ENCODE measurements at regions not wholly inside any gene's neighbourhood (a gene's known extent, or its start where the extent isn't known, plus 50 kb on each side); places are given as distances from the start of the nearest gene placed in this dataset.
"Not testable (repeated sequence)": the region's sequence is repeated elsewhere in the genome, so short reads cannot be mapped to it uniquely, and the experiment has no call there.

- CTCF ChIA-PET, result no interaction called here
- peaks cover 6% of the 10 kb centered on the region for H3K4me1 ChIP-seq (ENCODE audit: insufficient read depth, low read length)
- POLR2A ChIA-PET, result no interaction called here
- no peaks in the 10 kb centered on the region for H3K36me3 ChIP-seq (ENCODE audit: insufficient read depth, low read length)
- intact Hi-C loops (cut with DNase I, micrococcal nuclease), result no loop called here
- H3K9me3 Mint-ChIP-seq, result no peaks in the 10 kb centered on the region
- no peaks in the 10 kb centered on the region for H3K27me3 Mint-ChIP-seq
- H3K27me3 ChIP-seq (ENCODE audit: control insufficient read depth in 1 of 2, insufficient read depth in 2 of 2, low read length in 2 of 2), result peaks cover 0 to 2% of the 10 kb centered on the region in 2 experiments
- H3K27ac ChIP-seq (ENCODE audit: low read depth in 1 of 2, low read length in 2 of 2), result no peak overlapping the region
- H3K9me3 ChIP-seq (ENCODE audit: control insufficient read depth in 1 of 2, insufficient read depth in 1 of 2, low read length in 2 of 2), result no peaks in the 10 kb centered on the region
- H3K4me1 Mint-ChIP-seq (ENCODE audit: low read depth), result peaks cover 54% of the 10 kb centered on the region
- H3K36me3 Mint-ChIP-seq (ENCODE audit: low read depth), result no peaks in the 10 kb centered on the region
- no peak overlapping the region for H3K27ac Mint-ChIP-seq
- no peak for TF ChIP-seq CTCF (IDR thresholded peaks at IDR 0.05)
- no peak overlapping the region for H3K4me3 ChIP-seq (ENCODE audit: low read length)
- ATAC-seq (ENCODE audit: poor library complexity) (no peak), DNase-seq (no peak)
- no peak overlapping the region for H3K4me3 Mint-ChIP-seq
These were observed 55.3 kb upstream of the SRRM3 start for GRCh38 chr7:76146374-76146773.

- CTCF ChIA-PET; H3K27me3 ChIP-seq (ENCODE audit: control insufficient read depth in 1 of 2, insufficient read depth in 2 of 2, low read length in 2 of 2); intact Hi-C loops (cut with DNase I, micrococcal nuclease); H3K9me3 Mint-ChIP-seq; H3K27ac ChIP-seq (ENCODE audit: low read depth in 1 of 2, low read length in 2 of 2); H3K36me3 Mint-ChIP-seq (ENCODE audit: low read depth); H3K4me3 Mint-ChIP-seq; H3K9me3 ChIP-seq (ENCODE audit: control insufficient read depth in 1 of 2, insufficient read depth in 1 of 2, low read length in 2 of 2); H3K27ac Mint-ChIP-seq; DNase-seq; ATAC-seq (ENCODE audit: poor library complexity); H3K36me3 ChIP-seq (ENCODE audit: insufficient read depth, low read length); H3K27me3 Mint-ChIP-seq; H3K4me3 ChIP-seq (ENCODE audit: low read length): not testable (repeated sequence)
- peaks cover 12% of the 10 kb centered on the region for H3K4me1 ChIP-seq (ENCODE audit: insufficient read depth, low read length)
- POLR2A ChIA-PET, result interaction anchor here (1.2 kb wide), 1 partner anchor 16 kb away, joined by 3 read pairs; no protein-coding TSS in a partner anchor
- H3K4me1 Mint-ChIP-seq (ENCODE audit: low read depth), result peaks cover 56% of the 10 kb centered on the region
These were observed 52.7 kb upstream of the SRRM3 start for GRCh38 chr7:76148947-76149346.

GRCh38 chr7:76149847-76150691, 51.6 kb upstream of the SRRM3 start:
- peaks cover 12% of the 10 kb centered on the region for H3K4me1 ChIP-seq (ENCODE audit: insufficient read depth, low read length)
- Mint-ChIP-seq H3K4me1 (ENCODE audit: low read depth) (peaks cover 53% of the 10 kb centered on the region), H3K27me3 (no peaks in the 10 kb centered on the region), H3K36me3 (ENCODE audit: low read depth) (no peaks in the 10 kb centered on the region), H3K9me3 (no peaks in the 10 kb centered on the region), H3K4me3 (no peak overlapping the region), H3K27ac (no peak overlapping the region)
- CTCF ChIA-PET, result no interaction called here
- POLR2A ChIA-PET, result interaction anchor here (1.2 kb wide), 1 partner anchor 17 kb away, joined by 3 read pairs; no protein-coding TSS in a partner anchor
- no peak for TF ChIP-seq CTCF (IDR thresholded peaks at IDR 0.05)
- intact Hi-C loops (cut with DNase I, micrococcal nuclease), result no loop called here
- peak in 2 of 14 experiments; percentile 20 to 21 for DNase-seq
- H3K36me3 ChIP-seq (ENCODE audit: insufficient read depth, low read length), result no peaks in the 10 kb centered on the region
- ATAC-seq (ENCODE audit: poor library complexity), result no peak
- H3K4me3 ChIP-seq (ENCODE audit: low read length), result no peak overlapping the region
- H3K27me3 ChIP-seq (ENCODE audit: control insufficient read depth in 1 of 2, insufficient read depth in 2 of 2, low read length in 2 of 2), result peaks cover 0 to 2% of the 10 kb centered on the region in 2 experiments
- no peaks in the 10 kb centered on the region for H3K9me3 ChIP-seq (ENCODE audit: control insufficient read depth in 1 of 2, insufficient read depth in 1 of 2, low read length in 2 of 2)
- no peak overlapping the region for H3K27ac ChIP-seq (ENCODE audit: low read depth in 1 of 2, low read length in 2 of 2)
